Activated naive CD4-positive, alpha-beta T cell treated with Interleukin-2 at 50 U/mL for 16 hours (primary cell): ENCODE measurements at regions not wholly inside any gene's neighbourhood (a gene's known extent, or its start where the extent isn't known, plus 50 kb on each side); places are given as distances from the start of the nearest gene placed in this dataset.

Experiments
- DNase-seq: peaks from one replicate; pipeline ENCODE4 v3.0.0-alpha.2; 2020

GRCh38 chr6:12384357-12384912, 94.3 kb downstream of the EDN1 start:
- no peak for DNase-seq

GRCh38 chr6:12385316-12385715, 95.2 kb downstream of the EDN1 start:
- DNase-seq = no peak

GRCh38 chr6:12386816-12387215, 96.7 kb downstream of the EDN1 start:
- no peak for DNase-seq

GRCh38 chr6:12391472-12391871, 101.3 kb downstream of the EDN1 start:
- no peak for DNase-seq

- no peak for DNase-seq
Measured at GRCh38 chr6:12392490-12392889, 102.3 kb downstream of the EDN1 start.

GRCh38 chr6:12393100-12393499, 102.9 kb downstream of the EDN1 start:
- DNase-seq = no peak

- no peak for DNase-seq
Measured at GRCh38 chr6:12394170-12394569, 104.0 kb downstream of the EDN1 start.

GRCh38 chr6:12395898-12396297, 105.7 kb downstream of the EDN1 start:
- DNase-seq = no peak

GRCh38 chr6:12401200-12401599, 111.0 kb downstream of the EDN1 start:
- DNase-seq = no peak

GRCh38 chr6:12403201-12403826, 113.2 kb downstream of the EDN1 start:
- DNase-seq = no peak

GRCh38 chr6:12403947-12404647, 113.9 kb downstream of the EDN1 start:
- DNase-seq = no peak

- DNase-seq = no peak
Measured at GRCh38 chr6:12404651-12405050, 114.5 kb downstream of the EDN1 start.

GRCh38 chr6:12408752-12409151, 118.6 kb downstream of the EDN1 start:
- DNase-seq = no peak

- DNase-seq = no peak
Measured at GRCh38 chr6:12410946-12411345, 120.8 kb downstream of the EDN1 start.

GRCh38 chr6:12414096-12414675, 124.0 kb downstream of the EDN1 start:
- DNase-seq = no peak

GRCh38 chr6:12415980-12416598, 125.9 kb downstream of the EDN1 start:
- DNase-seq = no peak

- no peak for DNase-seq
Measured at GRCh38 chr6:12417191-12417590, 127.0 kb downstream of the EDN1 start.

GRCh38 chr6:12418946-12419345, 128.8 kb downstream of the EDN1 start:
- no peak for DNase-seq

- no peak for DNase-seq
Measured at GRCh38 chr6:12419631-12420272, 129.6 kb downstream of the EDN1 start.

GRCh38 chr6:12420626-12421025, 130.5 kb downstream of the EDN1 start:
- no peak for DNase-seq

- DNase-seq = no peak
Measured at GRCh38 chr6:12421596-12421995, 131.4 kb downstream of the EDN1 start.

- DNase-seq = no peak
Measured at GRCh38 chr6:12422848-12423247, 132.7 kb downstream of the EDN1 start.

- DNase-seq = no peak
Measured at GRCh38 chr6:12423832-12424231, 133.7 kb downstream of the EDN1 start.
